Gastrocnemius medialis (tissue), 4 donors: ENCODE measurements at regions not wholly inside any gene's neighbourhood (a gene's known extent, or its start where the extent isn't known, plus 50 kb on each side); places are given as distances from the start of the nearest gene placed in this dataset.

Experiments used
- POLR2A ChIP-seq, 2 donors: fragments of 450-650 bp; IDR thresholded peaks; one replicate each; pipeline ENCODE4 v1.6.1; 2017; ENCODE audit warnings: antibody characterized with exemption in 2 of 2, mild to moderate bottlenecking in 2 of 2, moderate library complexity in 2 of 2
- TF ChIP-seq, protein P1 (sequence below), 5 experiments: fragments of 450-650 bp in 3 of 5; fragments of 200-600 bp in 2 of 5; sonication (generic) in 2 of 5; IDR thresholded peaks in 4 of 5; conservative IDR thresholded peaks in 1 of 5; 1 replicate in 4 of 5; 2 replicates in 1 of 5; pipeline ENCODE4 v1.5.1; 2016 to 2019; ENCODE audit warnings: antibody characterized with exemption in 5 of 5, mild to moderate bottlenecking in 3 of 5, moderate library complexity in 3 of 5

DNA sequence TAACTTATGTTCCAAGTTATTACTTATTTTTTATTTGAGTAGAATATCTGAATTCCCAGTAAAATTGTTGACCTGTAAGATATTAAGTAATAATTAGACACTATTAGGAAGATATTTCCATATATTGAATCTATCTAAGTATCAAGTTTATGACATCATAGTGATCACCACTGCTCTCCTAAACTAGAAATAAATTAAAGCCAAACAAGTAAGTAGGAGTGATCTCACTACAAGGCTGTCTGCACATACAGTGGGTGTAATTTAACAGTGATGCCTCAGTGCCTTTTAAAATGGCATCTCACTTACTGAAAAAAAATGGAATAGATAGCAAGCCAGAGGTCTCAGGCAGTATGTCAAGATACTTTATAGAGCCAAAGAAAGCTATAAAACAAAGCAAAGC lies 789.6 kb downstream of the KCTD16 start:
- TF ChIP-seq, protein P1, sequence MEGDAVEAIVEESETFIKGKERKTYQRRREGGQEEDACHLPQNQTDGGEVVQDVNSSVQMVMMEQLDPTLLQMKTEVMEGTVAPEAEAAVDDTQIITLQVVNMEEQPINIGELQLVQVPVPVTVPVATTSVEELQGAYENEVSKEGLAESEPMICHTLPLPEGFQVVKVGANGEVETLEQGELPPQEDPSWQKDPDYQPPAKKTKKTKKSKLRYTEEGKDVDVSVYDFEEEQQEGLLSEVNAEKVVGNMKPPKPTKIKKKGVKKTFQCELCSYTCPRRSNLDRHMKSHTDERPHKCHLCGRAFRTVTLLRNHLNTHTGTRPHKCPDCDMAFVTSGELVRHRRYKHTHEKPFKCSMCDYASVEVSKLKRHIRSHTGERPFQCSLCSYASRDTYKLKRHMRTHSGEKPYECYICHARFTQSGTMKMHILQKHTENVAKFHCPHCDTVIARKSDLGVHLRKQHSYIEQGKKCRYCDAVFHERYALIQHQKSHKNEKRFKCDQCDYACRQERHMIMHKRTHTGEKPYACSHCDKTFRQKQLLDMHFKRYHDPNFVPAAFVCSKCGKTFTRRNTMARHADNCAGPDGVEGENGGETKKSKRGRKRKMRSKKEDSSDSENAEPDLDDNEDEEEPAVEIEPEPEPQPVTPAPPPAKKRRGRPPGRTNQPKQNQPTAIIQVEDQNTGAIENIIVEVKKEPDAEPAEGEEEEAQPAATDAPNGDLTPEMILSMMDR (IDR thresholded peaks at IDR 0.05 in 4 of 5, conservative IDR thresholded peaks at IDR 0.05 in 1 of 5), result no peak
- no peak for TF ChIP-seq POLR2A (IDR thresholded peaks at IDR 0.05)
